NCI-H82 (cell line): ENCODE measurements at regions not wholly inside any gene's neighbourhood (a gene's known extent, or its start where the extent isn't known, plus 50 kb on each side); places are given as distances from the start of the nearest gene placed in this dataset.
"Not testable (repeated sequence)": the region's sequence is repeated elsewhere in the genome, so short reads cannot be mapped to it uniquely, and the experiment has no call there.

Experiments used
- DNase-seq: peaks from one replicate; lab custom pipeline; 2025; lab: John Stamatoyannopoulos, UW

DNA sequence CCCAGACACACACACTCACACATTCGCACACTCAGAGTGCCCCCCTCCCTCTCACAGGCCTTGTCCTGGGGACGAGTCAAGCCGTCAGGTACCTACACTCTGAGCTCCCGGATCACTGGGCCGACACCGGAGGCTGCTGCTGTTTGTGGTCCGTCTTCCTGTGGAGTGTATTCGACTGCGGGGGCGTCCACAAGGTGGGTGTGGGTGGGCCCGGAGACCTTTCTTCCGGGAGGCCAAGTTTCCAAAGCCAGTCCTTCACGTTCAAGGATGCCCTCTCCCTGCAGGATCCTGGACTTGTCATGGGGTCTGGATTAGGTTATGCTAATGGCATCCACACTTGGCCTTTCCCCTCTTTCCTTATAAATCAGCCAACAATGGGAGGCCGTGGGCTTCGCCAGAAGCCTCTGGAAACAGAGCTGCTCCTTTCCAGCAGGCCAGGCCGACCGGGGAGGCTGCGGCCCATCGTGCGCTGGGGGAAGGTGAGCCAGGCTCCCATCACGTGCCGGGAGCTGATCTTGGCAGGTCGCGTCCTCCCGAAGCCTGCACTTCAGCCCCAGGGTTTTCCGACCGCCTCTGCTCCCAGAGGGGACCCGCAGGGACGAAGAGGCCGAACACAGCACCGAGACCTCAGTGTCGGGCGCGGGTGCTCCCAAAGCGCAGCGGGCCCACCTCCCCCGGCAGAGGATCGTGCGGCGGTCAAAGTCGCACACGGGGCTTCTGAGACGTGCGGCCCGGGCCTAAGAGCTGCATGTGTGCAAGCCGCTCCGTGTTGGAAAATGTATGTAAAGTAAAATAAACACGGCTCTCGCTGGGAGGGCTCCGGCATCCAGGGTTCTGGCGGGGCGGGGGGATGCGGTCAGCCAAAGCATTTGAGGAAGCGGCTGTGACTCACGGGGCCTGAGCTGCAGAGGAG, 196.5 kb upstream of the ZNF469 start:
- not testable (repeated sequence) for DNase-seq

DNA sequence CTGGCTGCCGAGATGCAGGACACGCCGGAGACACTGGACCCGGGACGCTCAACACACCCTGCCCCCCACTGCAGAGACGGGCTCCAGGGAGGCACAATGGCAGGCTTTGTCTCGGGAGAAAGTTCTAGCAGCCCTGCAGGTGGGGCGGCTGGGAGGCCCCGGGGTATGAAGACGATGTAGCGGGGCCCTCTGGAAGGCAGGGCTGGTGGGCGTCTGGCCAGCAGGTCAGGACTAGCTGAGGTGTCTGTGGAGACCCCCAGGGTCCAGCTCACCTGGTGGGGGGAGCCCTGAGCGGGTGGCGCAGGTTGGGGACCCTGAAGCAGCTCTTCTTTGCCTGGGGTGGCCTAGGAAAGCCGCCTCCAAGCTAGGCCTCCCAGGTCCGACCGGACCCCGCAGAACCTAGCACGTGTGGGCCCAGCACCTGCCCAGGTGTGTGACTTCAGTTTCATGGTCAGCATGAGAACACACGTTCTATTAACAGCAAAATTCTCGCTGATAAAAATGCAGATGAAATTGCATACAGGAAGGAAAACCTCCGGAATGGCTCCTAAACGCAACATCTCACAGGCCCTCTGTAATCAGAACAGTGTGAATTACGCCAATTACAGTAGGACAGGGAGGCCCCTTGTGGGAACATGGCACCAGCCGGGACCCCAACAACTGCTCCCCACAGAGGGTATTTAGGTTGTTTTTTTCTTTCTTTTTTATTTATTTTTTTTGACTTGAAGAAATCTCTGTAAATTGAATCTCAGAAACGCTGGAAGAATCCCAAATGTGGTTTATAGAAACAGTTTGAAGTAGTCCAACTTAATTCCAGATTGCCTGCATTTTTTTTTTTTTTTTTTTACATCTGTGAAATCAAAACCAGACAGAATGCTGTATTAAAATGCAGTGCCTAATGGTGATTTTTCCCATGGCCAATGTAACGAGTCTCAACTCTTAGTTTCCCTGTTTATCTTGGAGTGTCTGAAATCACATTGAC, 195.6 kb upstream of the ZNF469 start:
- DNase-seq: not testable (repeated sequence)

DNA sequence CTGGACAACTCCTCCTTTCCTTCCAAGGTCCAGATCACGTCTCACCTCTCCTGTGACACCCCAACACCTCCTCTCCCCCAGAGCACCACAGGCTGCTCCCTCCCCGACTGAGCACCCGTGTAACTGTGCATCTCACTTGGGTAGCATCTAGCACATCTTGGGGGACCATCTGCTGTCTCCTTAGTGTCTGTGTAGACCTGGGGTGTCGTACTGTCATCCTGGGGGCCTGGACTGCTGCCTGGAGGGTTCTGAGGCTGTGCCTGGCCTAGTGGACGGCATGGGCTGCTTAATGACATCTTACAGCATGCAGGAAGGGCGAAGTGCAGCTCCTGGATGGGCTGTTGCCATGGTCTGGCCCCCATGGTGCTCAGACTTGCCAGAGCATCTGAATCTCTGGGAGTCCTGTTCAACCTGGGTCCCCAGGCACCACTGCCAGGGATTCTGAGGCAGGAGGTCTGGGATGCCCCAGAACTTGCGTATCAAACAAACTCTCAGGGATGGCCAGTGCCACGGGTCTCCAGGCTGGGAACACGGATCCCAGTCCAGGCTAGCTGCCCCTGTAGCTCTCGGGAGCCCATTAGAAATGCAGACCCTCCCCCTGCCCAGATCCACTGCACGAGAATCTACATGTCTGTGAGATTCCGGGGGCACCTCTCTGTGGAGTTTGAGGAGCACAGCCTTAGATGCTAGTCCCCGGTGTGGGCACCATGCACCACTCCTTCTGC, 194.4 kb upstream of the ZNF469 start:
- not testable (repeated sequence) for DNase-seq

DNA sequence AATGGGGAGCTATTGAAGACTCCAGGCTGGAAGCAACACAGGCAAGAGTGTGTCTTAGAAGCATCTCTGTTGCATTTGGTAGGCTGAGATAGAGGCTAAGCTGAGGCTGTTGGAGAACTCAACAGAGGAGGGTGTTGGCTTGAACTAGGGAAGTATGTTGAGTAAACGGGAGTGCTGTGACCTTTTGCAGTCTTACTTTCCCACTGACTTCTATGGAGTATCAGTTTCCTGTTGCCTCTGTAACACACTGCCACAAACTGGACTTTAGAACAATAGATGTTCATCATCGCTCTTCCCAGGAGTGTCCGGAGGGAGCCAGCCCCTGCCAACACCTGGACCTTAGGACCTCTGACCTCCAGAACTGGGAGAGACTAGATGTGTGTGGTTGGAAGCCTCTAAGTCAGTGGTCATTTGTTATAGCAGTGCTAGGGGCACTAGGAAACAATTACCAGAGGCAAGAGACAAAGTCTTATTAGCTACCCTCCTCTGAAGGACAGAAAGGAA, 192.1 kb upstream of the ZNF469 start:
- DNase-seq: not testable (repeated sequence)

DNA sequence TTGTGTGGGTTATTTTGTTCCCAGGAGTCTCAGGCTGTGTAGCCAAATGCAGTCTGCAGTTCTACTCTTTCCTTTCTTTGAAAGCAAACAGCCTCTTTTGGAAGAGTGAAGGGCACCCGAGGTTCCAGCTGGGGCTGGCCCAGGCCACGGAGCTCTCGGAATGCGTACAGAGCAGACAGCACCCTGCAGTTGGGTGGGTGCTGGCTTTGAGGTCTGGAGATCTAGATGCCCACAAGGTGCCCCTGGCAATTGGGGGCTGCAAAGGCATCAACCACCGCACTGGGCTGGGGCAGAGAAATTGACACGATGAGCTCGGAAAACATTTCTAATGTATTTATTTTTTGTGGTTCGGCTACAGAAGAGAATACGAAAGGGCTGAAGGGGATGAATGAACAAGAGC, 191.6 kb upstream of the ZNF469 start:
- not testable (repeated sequence) for DNase-seq

DNA sequence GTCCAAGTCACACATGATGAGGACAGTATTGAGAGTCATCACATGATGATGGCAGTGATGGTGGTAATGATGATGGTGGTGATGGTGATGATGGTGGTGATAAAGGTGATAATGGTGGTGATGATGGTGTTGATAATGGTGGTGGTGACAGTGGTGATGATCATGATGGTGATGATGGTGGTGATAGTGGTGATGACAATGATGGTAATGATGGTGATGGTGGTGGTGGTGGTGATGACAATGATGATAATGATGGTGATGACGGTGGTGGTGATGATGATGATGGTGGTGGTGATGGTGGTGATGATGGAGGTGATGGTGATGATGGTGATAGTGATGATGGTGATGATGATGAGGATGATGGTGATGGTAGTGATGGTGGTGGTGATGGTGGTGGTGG, 190.2 kb upstream of the ZNF469 start:
- DNase-seq: no peak

DNA sequence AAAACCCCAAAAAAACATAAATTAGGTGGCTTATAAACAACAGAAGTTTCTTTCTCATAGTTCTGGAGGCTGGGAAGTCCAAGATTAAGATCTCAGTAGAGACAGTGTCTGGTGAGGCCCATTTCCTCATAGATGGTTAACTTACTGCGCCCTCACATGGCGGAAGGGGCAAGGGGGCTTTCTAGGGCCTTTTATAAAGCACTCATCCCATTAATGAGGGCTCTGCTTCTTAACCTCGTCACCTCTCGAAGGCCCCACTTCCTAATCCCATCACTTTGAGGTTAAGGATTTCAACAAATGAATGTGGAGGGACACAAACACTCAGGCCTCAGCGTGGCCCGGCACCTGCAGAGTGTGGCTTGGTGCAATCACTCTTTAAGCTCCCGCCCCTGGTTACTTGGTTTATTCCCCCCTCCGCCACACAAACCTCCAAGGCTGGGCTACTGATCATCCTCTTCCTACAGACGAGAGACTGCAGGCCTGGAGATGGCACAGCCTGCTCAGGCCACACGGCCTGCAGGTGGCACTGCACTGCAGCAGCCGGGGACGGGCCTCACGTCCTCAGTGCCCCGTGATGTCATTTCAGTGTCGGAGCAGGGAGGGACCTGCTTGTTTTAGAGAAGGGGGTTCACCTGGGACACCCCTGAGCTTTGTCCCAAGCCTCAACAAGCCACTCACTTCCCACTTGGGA, 188.9 kb upstream of the ZNF469 start:
- DNase-seq: peak; percentile 40

DNA sequence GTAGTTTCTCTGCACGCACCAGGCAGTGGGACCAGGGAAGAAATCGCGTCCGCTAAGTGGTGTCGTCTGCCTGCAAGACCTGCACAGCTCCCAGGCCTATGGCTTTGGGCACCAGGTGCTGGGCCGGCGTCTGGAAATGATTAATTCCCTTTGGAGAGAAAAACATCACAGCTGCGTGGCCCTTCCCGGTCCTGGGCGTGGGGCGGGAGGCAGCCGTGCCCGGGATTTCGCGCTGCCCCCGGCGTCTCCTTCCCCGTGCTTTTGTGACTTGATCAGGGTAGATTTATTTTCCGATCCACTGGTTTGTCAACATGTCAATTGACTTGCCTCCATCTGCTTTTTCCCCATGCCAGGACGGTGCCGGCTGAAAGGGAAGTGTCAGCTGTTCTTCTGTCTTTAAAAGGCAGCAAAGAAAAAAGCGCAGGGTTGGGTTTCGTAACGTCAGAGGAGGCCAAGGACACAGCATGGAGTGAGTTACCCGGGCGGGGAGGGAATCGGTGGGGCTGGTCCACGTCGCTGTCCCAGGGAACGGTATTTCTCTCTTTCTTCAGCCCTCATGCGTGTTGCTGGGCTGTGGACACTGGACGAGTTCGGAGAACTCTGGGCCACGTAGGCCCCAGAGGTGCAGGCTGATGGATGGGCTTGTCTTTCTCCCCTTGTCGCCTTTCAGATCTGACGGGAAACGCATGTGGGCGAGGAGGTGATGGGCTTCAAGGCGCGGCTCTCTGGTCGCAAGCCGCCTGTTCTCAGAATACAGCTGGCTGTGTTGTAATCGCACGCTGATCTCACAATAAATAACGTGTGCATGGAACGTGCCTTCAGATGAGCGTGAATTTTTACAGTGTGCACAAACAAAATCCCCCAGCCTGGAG, 188.1 kb upstream of the ZNF469 start:
- DNase-seq: no peak

DNA sequence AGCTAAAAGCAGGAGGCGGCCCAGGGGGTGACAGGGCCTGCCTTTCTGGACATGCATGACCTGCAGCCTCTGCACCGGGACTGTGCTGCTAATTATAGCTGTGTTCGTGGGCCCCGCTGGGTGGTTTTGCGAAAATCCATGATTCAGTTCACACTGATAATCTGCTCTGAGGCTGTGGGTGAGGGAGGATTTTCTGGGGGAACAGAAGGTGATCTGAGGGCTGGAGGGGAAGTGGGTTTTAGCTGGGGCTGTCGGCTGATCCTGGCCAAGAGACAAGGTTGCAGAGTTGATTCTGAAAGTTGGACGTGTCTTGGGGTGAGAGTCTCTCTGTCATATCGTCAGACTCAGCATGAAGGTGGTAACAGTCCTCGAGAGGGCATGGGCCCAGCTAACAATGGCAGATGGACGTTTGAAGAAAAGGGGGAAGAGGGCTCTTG, 187.5 kb upstream of the ZNF469 start:
- no peak for DNase-seq

DNA sequence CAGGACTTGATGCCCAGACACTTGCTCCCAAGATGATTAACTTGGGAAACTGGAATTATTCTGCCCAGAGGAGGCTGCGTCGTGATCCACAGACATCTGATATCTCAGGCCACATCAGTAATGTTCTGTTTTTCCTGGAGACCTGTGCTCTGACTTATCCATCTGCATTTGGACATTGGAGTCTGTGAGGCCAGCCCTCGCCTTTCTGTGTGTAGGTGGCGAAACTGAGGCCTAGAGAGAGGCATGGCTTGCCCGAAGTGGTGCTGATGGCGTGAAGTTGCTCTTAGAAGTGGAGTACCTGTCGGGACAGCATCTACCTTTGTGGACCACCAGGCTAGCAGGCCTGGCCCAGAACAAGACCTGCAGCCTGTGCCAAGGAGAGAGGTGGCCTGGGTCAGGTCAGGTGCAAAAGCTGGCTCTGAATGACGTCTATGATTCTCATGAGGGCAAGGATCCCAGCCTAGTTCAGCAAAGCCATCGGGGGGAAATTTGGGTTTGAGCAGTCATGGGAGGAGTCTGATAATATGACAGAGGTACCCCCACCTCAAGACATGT, 186.8 kb upstream of the ZNF469 start:
- DNase-seq: no peak

DNA sequence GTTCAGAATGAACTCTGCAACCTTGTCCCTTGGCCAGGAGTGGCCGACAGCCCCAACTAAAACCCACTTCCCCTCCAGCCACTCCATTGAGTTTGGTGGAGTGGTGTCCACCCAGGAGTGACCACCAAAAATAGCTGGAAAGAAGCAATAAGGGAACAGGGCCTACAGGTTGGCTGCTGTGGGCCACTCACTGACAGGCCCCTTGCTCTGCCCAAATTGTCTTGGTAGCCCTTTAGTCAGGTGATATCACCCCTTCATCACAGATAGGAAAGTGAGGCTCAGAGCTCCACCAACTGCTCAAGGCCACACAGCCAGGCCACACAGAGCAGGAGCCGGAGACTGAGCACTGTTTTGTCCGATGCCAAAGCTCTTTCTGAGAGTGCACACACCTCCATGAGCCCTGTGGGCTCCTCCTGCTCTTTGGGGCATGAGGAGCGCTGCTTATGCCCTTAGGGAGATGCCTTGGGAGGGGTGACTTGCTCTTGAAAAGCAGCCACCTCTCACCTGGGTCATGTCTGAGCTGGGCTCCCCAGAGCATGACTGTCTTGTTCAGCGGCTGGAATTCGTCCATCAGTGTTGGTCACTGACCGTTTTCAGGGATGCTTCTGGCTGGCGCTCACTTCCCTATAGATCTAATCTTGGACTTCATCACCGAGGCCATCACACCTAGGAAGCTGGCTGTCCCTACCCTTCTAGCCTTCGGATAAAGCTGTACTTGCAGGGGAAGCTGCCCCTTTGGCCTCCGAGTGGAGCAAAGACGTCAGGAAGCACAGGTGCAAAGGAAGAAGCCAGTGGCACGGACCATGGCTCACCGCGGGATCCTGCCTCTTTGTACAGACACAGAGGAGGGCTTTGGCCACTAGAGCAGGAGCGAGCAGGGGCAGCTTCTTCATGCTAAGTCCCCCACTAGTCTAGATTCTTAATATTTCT, 186.0 kb upstream of the ZNF469 start:
- no peak for DNase-seq

DNA sequence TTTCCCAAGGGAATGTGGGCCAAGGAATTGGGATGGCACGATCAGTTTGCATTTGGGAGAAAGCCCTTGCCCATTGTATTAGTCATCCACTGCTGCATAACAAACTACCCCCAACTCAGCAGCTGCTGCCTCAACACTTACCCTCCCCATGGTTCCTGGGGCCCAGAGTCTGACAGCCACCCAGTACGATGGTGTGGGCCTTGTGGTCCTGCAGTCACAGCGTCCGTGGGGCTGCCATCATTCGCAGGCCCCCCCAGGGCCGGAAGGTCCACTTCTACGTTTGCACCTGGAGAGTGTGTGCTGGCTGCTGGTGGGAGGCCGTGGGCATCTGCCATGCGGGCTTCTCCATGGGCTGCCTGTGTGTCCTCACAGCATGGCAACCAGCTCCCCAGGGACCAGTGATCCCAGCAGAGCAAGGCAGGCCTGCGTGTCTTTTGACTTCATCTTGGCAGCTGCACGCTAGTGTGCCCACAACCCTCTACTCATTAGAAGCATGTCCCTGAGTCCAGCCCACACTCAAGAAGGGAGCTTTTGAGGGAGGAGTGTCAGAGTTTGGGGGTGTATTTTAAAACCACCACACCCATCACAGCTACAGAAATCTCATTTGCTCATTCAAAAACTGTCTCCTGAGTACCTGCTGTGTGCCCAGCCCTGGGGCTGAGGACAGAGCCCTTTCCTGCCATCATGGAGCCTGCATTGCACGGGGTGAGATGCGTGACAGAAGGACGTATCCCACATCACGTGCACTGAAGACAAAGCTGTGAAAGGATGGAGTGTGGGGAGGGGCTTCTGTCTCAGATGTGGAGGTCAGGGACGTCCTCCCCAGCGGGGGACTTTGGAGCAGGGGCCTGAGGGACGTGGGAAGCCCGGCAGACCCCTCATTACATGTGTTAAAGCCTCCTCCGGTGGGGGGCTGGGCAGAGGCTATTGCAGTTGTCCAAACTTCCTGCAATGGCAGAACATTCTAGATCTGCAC, 185.0 kb upstream of the ZNF469 start:
- DNase-seq: no peak

DNA sequence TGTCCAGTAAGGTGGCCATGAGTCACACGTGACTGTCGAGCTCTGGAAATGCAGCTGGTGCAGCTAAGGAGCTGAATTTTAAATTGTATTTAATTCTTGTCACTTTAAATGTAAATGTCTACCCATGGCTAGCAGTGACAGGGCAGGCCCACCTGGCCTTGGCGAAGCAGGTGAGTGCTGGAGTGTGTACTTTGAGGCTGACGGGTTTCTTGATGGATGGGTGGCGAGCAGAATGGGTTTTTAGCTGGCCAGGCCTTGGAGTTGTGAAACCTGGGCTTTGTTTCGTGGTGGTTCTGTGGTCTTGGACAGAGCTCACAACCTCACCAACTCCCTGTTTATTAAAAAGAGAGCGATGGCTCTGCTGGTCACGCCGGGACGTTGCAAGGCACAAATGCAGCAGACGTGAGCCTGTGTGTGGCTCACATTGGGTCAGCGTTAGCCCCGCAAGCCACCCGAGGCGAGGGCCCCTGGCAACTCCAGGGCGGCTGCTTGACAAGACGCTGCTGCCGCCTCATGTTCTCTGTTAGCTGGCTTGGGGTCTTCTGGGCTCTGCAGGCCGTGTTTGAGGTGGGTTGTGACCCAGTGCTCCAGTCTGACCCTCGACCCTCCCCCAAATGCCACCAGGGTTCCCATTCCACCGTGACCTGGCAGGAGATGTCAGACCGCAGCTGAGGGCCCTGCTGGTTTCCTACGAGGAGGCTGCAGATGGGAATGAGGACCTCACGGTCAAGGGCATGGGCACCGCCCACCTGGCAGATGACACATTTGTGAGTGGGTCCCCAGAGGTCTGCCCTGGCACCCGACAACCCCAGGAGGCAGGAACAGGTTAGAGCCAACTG, 184.1 kb upstream of the ZNF469 start:
- not testable (repeated sequence) for DNase-seq

DNA sequence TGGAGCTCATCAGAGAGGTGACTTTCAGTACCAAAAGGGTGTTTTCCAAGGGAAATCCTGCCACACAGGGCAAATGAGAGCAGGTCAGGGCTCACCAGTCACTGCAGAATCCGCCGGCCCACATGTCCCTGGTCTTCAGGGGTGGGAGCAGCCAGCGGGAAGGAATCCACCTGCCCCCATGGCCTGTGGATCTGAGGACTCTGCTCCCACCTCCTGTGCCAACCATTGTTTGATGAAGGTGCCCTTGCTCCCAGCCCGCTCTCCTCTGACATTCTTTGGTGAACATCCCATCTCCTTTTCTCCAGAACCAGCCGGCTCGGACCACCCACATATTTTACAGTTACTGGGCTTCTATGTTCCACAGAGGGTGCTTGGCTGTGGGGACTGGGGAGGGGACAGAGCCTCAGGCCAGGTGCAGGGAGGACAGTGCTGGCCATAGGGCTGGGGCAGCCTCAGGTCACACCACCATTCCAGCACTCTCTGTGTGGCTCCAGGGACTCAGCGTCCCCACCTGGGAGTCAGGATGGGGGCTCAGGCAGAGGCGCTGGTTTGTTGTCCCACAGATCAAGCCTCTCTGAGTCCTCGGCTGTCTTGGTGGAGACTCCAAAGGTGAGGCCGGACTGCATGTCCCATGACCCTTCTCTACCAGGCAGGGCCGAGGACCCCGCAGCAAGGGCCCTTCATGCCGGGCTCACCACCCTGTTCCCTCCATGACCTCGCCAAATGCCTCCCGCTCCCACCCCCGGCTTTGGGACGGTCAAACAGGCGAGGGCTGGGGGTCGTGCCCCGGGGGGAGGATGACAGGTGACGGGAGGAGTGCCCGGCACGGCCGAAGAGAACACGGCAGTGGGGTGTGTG, 183.2 kb upstream of the ZNF469 start:
- not testable (repeated sequence) for DNase-seq

DNA sequence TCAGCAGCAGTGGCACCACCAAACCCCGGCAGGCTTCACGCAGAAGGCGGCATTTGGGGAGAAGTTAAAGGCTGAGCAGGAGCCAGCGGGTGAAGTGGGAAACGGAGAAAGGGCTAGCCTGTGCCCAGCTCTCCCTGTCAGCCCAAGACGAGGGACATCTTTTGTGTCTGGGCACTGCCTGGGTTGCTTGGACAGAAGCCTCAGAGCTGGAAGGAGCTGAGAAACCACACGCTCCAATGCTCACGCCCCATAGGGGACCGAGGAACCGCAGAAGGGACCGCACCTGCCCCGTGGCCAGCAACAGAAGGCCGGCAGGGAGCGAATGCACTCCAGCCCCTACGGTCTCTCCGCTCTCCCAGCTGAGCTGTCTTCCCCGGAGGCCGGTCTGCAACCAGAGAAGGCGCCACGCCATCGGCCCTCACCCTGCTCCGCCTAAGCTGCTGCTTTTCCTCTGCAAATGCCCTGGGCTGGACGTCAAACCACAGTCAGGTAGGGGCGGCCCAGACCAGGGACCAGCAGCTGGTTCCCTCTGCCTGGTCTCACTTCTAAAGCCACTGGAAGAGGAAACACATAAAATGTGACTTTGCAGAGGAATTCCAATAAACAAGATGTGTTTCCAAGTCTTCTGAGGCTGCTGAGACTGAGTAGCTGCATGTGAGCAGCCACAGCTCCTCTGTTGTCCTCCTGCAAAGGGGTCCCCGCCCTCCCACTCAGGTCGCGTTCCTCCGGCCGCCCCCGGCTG, 182.4 kb upstream of the ZNF469 start:
- not testable (repeated sequence) for DNase-seq
